ENCODE measurements at regions not wholly inside any gene's neighbourhood (a gene's known extent, or its start where the extent isn't known, plus 50 kb on each side); places are given as distances from the start of the nearest gene placed in this dataset.
"Not testable (repeated sequence)": the region's sequence is repeated elsewhere in the genome, so short reads cannot be mapped to it uniquely, and the experiment has no call there.

- Mint-ChIP-seq H3K4me3 (no peak overlapping the region), H3K27me3 (peaks cover 27 to 59% of the 10 kb centered on the region in 2 donors), H3K4me1 (ENCODE audit: low read depth in 2 of 2) (no peaks in the 10 kb centered on the region), H3K36me3 (ENCODE audit: insufficient read depth) (no peaks in the 10 kb centered on the region), H3K27ac (no peak overlapping the region), H3K9me3 (no peaks in the 10 kb centered on the region)
- DNase-seq (no peak), ATAC-seq (replicated peaks) (no peak)
Measured at GRCh38 chr11:57901756-57902155, 121.9 kb upstream of the OR9Q1 start.

- ATAC-seq (replicated peaks) (no peak), DNase-seq (no peak)
- Mint-ChIP-seq H3K27me3 (peaks cover 27 to 58% of the 10 kb centered on the region in 2 donors), H3K9me3 (no peaks in the 10 kb centered on the region), H3K4me3 (no peak overlapping the region), H3K36me3 (ENCODE audit: insufficient read depth) (no peaks in the 10 kb centered on the region), H3K27ac (no peak overlapping the region), H3K4me1 (ENCODE audit: low read depth in 2 of 2) (no peaks in the 10 kb centered on the region)
Measured at GRCh38 chr11:57903011-57903410, 120.7 kb upstream of the OR9Q1 start.

- Mint-ChIP-seq H3K4me3 (no peak overlapping the region), H3K27me3 (peaks cover 22 to 59% of the 10 kb centered on the region in 2 donors), H3K36me3 (ENCODE audit: insufficient read depth) (no peaks in the 10 kb centered on the region), H3K4me1 (ENCODE audit: low read depth in 2 of 2) (no peaks in the 10 kb centered on the region), H3K9me3 (no peaks in the 10 kb centered on the region), H3K27ac (no peak overlapping the region)
- DNase-seq (no peak), ATAC-seq (replicated peaks) (no peak)
Measured at GRCh38 chr11:57903441-57904123, 120.1 kb upstream of the OR9Q1 start.

GRCh38 chr11:57904376-57904775 is 119.3 kb upstream of the OR9Q1 start:
- H3K4me1 Mint-ChIP-seq (ENCODE audit: low read depth in 2 of 2) = no peaks in the 10 kb centered on the region
- H3K9me3 Mint-ChIP-seq = no peaks in the 10 kb centered on the region
- H3K36me3 Mint-ChIP-seq (ENCODE audit: insufficient read depth) = no peaks in the 10 kb centered on the region
- peaks cover 14 to 59% of the 10 kb centered on the region in 2 donors for H3K27me3 Mint-ChIP-seq
- DNase-seq = no peak
- H3K27ac Mint-ChIP-seq = no peak overlapping the region
- H3K4me3 Mint-ChIP-seq = no peak overlapping the region
- ATAC-seq (replicated peaks) = no peak

DNA sequence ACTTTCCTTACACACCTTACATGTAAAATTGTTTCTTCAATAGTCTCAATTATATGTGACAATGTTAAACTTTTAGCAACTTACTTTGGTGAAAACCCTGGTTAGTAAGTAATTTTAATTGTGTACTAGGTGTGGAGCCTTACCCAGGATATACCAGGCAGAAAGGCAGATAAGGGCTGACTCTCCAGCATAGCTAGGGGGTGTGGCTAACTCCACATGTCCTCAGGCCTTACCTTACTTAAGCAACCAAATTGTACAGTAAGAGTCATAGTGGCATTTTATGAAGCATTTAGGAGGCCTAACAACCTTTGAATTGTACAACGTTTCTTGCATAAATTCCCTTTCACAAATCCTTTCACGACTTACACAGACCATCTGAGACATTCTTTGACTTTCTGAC is 118.2 kb upstream of the OR9Q1 start:
- ATAC-seq (replicated peaks) (no peak), DNase-seq (no peak)
- H3K27me3 Mint-ChIP-seq = peaks cover 16 to 59% of the 10 kb centered on the region in 2 donors
- no peaks in the 10 kb centered on the region for H3K36me3 Mint-ChIP-seq (ENCODE audit: insufficient read depth)
- H3K27ac Mint-ChIP-seq = no peak overlapping the region
- H3K4me1 Mint-ChIP-seq (ENCODE audit: low read depth in 2 of 2) = no peaks in the 10 kb centered on the region
- H3K4me3 Mint-ChIP-seq = no peak overlapping the region
- H3K9me3 Mint-ChIP-seq = no peaks in the 10 kb centered on the region

DNA sequence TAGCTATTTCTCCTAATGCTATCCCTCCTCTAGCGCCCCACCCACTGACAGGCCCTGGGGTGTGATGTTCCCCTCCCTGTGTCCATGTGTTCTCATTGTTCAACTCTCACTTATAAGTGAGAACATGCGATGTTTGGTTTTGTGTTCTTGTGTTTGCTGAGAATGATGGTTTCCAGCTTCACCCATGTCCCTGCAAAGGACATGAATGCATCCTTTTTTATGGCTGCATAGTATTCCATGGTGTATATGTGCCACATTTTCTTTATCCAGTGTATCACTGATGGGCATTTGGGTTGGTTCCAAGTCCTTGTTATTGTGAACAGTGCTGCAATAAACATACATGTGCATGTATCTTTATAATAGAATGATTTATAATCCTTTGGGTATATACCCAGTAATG is 115.3 kb upstream of the OR9Q1 start:
- H3K36me3 Mint-ChIP-seq (ENCODE audit: insufficient read depth); H3K9me3 Mint-ChIP-seq; H3K27ac Mint-ChIP-seq; DNase-seq; H3K4me3 Mint-ChIP-seq; H3K4me1 Mint-ChIP-seq (ENCODE audit: low read depth in 2 of 2); ATAC-seq (replicated peaks): not testable (repeated sequence)
- H3K27me3 Mint-ChIP-seq = peaks cover 18 to 59% of the 10 kb centered on the region in 2 donors

DNA sequence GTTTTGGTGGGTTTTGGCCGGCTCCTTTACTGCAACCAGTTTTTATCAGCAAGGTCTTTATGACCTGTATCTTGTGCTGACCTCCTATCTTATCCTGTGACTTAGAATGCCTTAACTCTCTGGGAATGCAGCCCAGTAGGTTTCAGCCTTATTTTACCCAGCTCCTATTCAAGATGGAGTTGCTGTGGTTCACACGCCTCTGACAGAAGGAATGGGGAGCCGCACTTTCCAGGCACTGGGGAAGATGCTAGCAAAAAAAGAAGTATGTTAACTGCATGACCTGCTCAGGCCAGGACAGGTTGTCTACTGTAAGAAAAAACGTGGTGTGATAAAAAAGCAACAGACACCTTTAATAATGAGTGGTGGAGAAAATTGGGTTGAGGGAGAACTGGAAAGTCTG is 112.2 kb upstream of the OR9Q1 start:
- H3K27me3 Mint-ChIP-seq = peaks cover 28 to 62% of the 10 kb centered on the region in 2 donors

DNA sequence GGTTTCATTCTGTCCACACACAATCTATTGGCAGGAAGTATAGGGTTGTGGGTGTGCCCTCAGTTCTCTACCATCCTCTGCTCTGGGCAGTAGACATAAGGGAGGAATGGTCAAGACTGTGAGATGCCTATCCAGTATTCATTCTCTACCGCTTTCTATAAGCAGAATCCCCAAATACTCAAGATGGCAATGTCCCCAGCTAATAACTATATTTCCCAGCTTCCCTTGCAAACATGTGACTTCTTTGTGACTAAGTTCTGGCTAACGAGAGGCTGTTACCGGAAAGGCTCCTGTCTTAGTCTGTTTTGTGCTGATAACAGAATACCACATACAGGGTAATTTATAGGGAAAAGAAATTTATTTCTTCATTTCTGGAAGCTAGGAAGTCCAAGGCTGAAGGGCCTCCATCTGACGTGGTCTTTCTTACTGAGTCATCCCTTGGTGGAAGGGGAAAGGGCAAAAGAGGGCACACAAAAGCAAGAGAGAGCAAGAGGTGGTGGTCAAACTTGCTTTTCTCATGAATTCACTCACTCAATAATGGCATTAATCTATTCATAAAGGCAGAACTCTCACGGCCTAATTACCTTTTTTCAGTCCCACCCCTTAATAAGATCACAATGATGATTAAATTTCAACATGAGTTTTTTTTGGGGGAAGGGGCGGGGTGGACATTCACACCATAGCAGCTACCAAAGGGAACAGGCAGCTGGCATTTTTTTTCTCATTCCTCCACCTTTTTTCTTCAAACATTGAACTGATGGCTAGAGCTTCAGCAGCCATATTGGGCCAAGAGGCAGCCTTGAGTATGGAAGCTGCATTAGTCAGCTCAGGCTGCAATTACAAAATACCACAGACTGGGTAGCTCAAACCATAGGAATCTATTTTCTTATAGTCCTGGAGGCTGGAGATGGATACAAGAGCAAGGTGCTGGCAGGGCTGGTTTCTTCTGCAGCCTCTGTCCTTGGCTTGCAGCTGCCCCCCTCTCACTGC is 109.7 kb upstream of the OR9Q1 start:
- peaks cover 41 to 65% of the 10 kb centered on the region in 2 donors for H3K27me3 Mint-ChIP-seq

More for the DNA sequence above, 112.2 kb upstream of the OR9Q1 start:
- DNase-seq; H3K9me3 Mint-ChIP-seq; H3K27ac Mint-ChIP-seq; H3K36me3 Mint-ChIP-seq (ENCODE audit: insufficient read depth); H3K4me3 Mint-ChIP-seq; H3K4me1 Mint-ChIP-seq (ENCODE audit: low read depth in 2 of 2); ATAC-seq (replicated peaks): not testable (repeated sequence)

GRCh38 chr11:57917632-57918031 is 106.0 kb upstream of the OR9Q1 start:
- DNase-seq (no peak), ATAC-seq (replicated peaks) (no peak)
- H3K36me3 Mint-ChIP-seq (ENCODE audit: insufficient read depth) = no peaks in the 10 kb centered on the region
- no peaks in the 10 kb centered on the region for H3K9me3 Mint-ChIP-seq
- H3K4me1 Mint-ChIP-seq (ENCODE audit: low read depth in 2 of 2) = no peaks in the 10 kb centered on the region
- H3K27me3 Mint-ChIP-seq = peaks cover 31 to 39% of the 10 kb centered on the region in 2 donors
- no peak overlapping the region for H3K4me3 Mint-ChIP-seq
- no peak overlapping the region for H3K27ac Mint-ChIP-seq

More for the DNA sequence above, 109.7 kb upstream of the OR9Q1 start:
- ATAC-seq (replicated peaks) = no peak
- no peaks in the 10 kb centered on the region for H3K36me3 Mint-ChIP-seq (ENCODE audit: insufficient read depth)
- H3K27ac Mint-ChIP-seq = no peak overlapping the region
- no peaks in the 10 kb centered on the region for H3K4me1 Mint-ChIP-seq (ENCODE audit: low read depth in 2 of 2)
- no peak for DNase-seq
- H3K9me3 Mint-ChIP-seq = no peaks in the 10 kb centered on the region
- H3K4me3 Mint-ChIP-seq = no peak overlapping the region

DNA sequence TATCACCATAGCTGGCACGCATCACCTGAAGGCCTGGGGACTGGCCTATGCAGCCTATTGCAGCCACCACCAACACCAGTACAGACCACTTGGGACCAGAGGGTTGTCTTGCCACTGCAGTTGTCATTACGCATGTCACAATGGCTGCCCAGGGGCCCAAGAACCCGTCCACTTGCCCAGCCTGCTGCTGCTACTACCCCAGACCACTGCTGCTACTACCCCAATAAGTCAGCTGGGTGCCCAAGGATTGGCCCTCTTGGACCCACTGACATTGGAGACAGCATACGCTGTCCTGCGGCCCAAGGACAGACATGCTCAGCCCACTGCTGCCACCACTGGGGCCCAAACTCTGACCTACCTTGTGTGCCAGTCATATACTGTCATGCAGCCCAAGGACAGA is 102.7 kb upstream of the OR9Q1 start:
- Mint-ChIP-seq H3K36me3 (ENCODE audit: insufficient read depth) (no peaks in the 10 kb centered on the region), H3K4me3 (no peak overlapping the region), H3K4me1 (ENCODE audit: low read depth in 2 of 2) (no peaks in the 10 kb centered on the region), H3K9me3 (no peaks in the 10 kb centered on the region), H3K27ac (no peak overlapping the region), H3K27me3 (peaks cover 28 to 33% of the 10 kb centered on the region in 2 donors)
- ATAC-seq (replicated peaks) = no peak
- DNase-seq = no peak

- Mint-ChIP-seq H3K4me1 (ENCODE audit: low read depth in 2 of 2) (no peaks in the 10 kb centered on the region), H3K9me3 (no peaks in the 10 kb centered on the region), H3K4me3 (no peak overlapping the region), H3K27ac (no peak overlapping the region), H3K27me3 (peaks cover 13 to 14% of the 10 kb centered on the region in 2 donors), H3K36me3 (ENCODE audit: insufficient read depth) (no peaks in the 10 kb centered on the region)
- no peak for DNase-seq
- ATAC-seq (replicated peaks) = no peak
Measured at GRCh38 chr11:57932105-57932504, 91.6 kb upstream of the OR9Q1 start.

- no peaks in the 10 kb centered on the region for H3K9me3 Mint-ChIP-seq
- no peaks in the 10 kb centered on the region for H3K4me1 Mint-ChIP-seq (ENCODE audit: low read depth in 2 of 2)
- no peaks in the 10 kb centered on the region for H3K36me3 Mint-ChIP-seq (ENCODE audit: insufficient read depth)
- ATAC-seq (replicated peaks) = no peak
- no peak overlapping the region for H3K27ac Mint-ChIP-seq
- peaks cover 5 to 22% of the 10 kb centered on the region in 2 donors for H3K27me3 Mint-ChIP-seq
- no peak for DNase-seq
- no peak overlapping the region for H3K4me3 Mint-ChIP-seq
Measured at GRCh38 chr11:57935402-57936049, 88.2 kb upstream of the OR9Q1 start.

DNA sequence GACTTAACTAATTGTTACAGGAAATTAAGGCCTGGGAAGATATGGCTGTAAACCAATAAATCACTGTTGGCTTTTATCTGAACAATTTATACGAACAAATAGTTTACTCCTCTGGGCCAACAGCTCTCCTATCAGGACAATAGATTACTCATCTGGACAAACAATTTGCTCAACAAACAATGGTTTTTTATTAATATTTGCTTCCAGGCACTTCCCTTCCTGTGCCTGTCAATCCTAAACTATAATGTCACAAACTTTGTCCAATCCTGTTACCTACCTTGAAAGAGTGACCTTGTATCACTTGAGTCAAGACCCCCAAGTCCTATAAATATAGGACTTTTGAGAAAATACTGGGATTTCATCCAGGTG is 87.6 kb upstream of the OR9Q1 start:
- H3K4me3 Mint-ChIP-seq = no peak overlapping the region
- DNase-seq (no peak), ATAC-seq (replicated peaks) (no peak)
- no peak overlapping the region for H3K27ac Mint-ChIP-seq
- no peaks in the 10 kb centered on the region for H3K4me1 Mint-ChIP-seq (ENCODE audit: low read depth in 2 of 2)
- no peaks in the 10 kb centered on the region for H3K36me3 Mint-ChIP-seq (ENCODE audit: insufficient read depth)
- peaks cover 5 to 26% of the 10 kb centered on the region in 2 donors for H3K27me3 Mint-ChIP-seq
- no peaks in the 10 kb centered on the region for H3K9me3 Mint-ChIP-seq

All from effector memory CD8-positive, alpha-beta T cell (primary cell).